Immature natural killer cell (primary cell): ENCODE measurements at regions not wholly inside any gene's neighbourhood (a gene's known extent, or its start where the extent isn't known, plus 50 kb on each side); places are given as distances from the start of the nearest gene placed in this dataset.
"Not testable (repeated sequence)": the region's sequence is repeated elsewhere in the genome, so short reads cannot be mapped to it uniquely, and the experiment has no call there.

Source experiments
- DNase-seq, 3 donors: peaks; one replicate each; pipeline ENCODE4 v3.0.0; 2022; ENCODE audit warnings: mixed read lengths in 1 of 3
- H3K27ac Mint-ChIP-seq, 6 donors: one replicate each; pipeline ENCODE4 v1.8.0; 2020; ENCODE audit warnings: mixed read lengths in 6 of 6, mild to moderate bottlenecking in 5 of 6, inconsistent platforms in 4 of 6, moderate library complexity in 3 of 6
- H3K27me3 Mint-ChIP-seq, 3 donors: one replicate each; pipeline ENCODE4 v1.8.0; 2020 to 2021; ENCODE audit warnings: low read depth in 3 of 3, mild to moderate bottlenecking in 3 of 3, mixed read lengths in 3 of 3, moderate library complexity in 3 of 3, inconsistent platforms in 1 of 3
- H3K36me3 Mint-ChIP-seq, 3 donors: one replicate each; pipeline ENCODE4 v1.8.0; 2020; ENCODE audit warnings: mixed read lengths in 3 of 3, inconsistent platforms in 2 of 3, mild to moderate bottlenecking in 2 of 3
- H3K4me1 Mint-ChIP-seq, 2 donors: one replicate each; pipeline ENCODE4 v1.8.0; 2020; ENCODE audit warnings: inconsistent platforms in 2 of 2, mild to moderate bottlenecking in 2 of 2, mixed read lengths in 2 of 2, moderate library complexity in 1 of 2
- H3K4me3 Mint-ChIP-seq, 5 donors: one replicate each; pipeline ENCODE4 v1.8.0; 2020; ENCODE audit warnings: mild to moderate bottlenecking in 5 of 5, mixed read lengths in 5 of 5, inconsistent platforms in 3 of 5, moderate library complexity in 3 of 5
- H3K9me3 Mint-ChIP-seq, 6 donors: one replicate each; pipeline ENCODE4 v1.8.0; 2020; ENCODE audit warnings: mild to moderate bottlenecking in 6 of 6, mixed read lengths in 6 of 6, inconsistent platforms in 4 of 6, moderate library complexity in 3 of 6

DNA sequence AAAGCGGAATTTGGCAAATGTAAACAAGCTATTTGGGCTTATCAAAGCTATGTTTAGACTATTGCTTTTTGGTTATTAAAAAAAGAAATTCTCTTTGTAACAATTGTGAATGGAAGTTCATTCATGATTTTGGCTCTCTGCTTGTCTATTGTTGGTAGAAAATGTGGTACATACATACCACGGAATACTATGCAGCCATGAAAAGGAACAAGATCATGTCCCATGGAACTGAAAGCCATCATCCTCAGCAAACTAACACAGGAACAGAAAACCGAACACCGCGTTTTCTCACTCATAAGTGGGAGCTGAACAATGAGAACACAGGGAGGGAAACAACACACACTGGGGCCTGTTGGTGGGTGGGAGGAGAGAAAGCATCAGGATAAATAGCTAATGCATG is 465.4 kb downstream of the SETD4 start:
- Mint-ChIP-seq H3K9me3 (peaks cover 0 to 1% (median 0%) of the 10 kb centered on the region in 6 donors), H3K4me1 (no peaks in the 10 kb centered on the region), H3K27me3 (peaks cover 2 to 13% (median 4%) of the 10 kb centered on the region in 3 donors), H3K36me3 (no peaks in the 10 kb centered on the region), H3K27ac (no peak overlapping the region), H3K4me3 (no peak overlapping the region)
- DNase-seq, result no peak

DNA sequence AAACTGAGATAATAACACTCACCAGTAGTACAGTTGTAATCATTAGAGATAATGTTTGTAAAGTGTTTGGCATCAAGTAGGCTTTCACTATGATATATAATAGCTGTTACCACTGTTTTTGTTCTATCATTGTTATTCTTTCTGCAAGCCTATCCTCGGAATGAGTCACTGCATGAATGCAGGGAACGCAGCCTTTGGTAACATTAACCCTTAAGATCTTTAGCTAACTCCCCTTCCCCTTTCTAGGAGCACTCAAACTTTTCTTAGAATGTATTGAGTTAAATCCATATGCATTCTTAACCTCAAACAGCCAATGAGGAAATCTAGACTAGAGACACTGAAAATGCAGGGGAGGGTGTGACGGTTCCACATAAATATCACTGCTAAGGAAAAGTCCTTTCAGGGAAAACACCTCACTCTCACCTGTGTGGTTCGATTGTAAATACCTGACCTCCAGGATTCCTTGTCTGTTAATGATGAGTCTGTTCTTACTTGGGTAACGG is 467.3 kb downstream of the SETD4 start:
- Mint-ChIP-seq H3K36me3 (no peaks in the 10 kb centered on the region), H3K27me3 (peaks cover 0 to 14% (median 4%) of the 10 kb centered on the region in 3 donors), H3K27ac (no peak overlapping the region), H3K9me3 (peaks cover 0 to 3% (median 0%) of the 10 kb centered on the region in 6 donors), H3K4me1 (no peaks in the 10 kb centered on the region), H3K4me3 (no peak overlapping the region)
- no peak for DNase-seq

DNA sequence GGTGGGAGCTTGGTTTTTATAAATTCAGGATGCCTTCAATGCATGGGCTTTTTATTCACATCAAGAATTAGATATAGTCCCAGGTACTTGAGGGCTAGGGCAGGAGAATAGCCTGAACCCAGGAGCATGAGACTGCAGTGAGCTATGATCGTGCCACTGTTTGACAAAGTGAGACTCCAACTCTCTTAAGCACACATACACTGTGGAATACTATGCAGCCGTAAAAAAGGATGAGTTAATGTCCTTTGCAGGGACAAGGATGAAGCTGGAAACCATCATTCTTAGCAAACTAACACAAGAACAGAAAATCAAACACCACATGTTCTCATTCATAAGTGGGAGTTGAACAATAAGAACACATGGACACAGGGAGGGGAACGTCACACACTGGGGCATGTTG is 470.0 kb downstream of the SETD4 start:
- not testable (repeated sequence) for H3K9me3 Mint-ChIP-seq, H3K36me3 Mint-ChIP-seq, DNase-seq, H3K27ac Mint-ChIP-seq, H3K4me1 Mint-ChIP-seq, H3K4me3 Mint-ChIP-seq
- peaks cover 0 to 16% (median 2%) of the 10 kb centered on the region in 3 donors for H3K27me3 Mint-ChIP-seq

DNA sequence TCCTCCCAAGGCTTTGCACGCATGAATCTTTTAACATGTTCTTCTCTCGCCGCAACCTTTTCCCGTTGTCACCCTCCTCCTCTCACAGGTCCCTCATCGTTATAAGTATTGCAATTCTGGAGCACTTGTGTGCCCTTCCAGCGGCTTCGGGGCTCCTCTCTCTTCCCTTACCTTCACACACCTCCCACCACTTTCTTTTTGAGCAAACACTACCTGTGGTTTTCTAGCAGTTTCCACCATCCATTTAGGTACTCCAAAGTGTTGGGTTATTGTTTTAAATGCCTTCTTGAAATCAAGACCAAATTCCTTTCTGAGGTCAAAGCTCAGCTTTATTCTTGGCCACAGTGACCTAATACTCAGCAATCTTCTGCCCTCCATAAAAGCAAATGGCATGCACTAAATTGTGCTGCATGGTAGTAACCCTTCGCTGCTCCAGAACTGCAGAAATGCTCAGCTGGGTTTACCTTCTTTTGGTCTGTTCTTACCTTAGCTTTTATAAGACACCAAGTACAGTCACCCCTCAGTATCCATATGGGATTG is 472.4 kb downstream of the SETD4 start:
- Mint-ChIP-seq H3K9me3 (peaks cover 0 to 3% (median 0%) of the 10 kb centered on the region in 6 donors), H3K4me1 (no peaks in the 10 kb centered on the region), H3K27me3 (peaks cover 2 to 12% (median 3%) of the 10 kb centered on the region in 3 donors), H3K27ac (no peak overlapping the region), H3K36me3 (no peaks in the 10 kb centered on the region), H3K4me3 (no peak overlapping the region)
- DNase-seq, result no peak

DNA sequence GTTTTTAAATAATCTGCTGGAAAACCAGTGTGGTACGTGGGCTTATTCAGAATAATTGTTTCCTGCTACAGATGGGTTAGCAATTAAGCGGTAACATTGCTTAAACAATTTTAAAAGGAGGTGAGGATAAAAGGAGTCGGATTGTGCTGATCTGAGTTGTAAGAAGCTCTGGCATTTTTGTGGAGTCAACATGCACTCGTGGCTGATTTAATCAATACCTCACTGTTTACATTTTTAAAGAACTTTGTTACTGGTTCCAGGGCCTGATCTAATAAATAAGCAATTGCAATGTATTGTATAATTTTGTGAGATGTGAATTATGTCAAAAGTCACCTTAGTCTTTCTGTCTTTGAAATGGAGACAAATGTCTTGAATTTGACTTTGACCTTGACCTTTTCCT is 474.0 kb downstream of the SETD4 start:
- Mint-ChIP-seq H3K4me1 (no peaks in the 10 kb centered on the region), H3K27me3 (peaks cover 2 to 13% (median 3%) of the 10 kb centered on the region in 3 donors), H3K36me3 (no peaks in the 10 kb centered on the region), H3K4me3 (no peak overlapping the region), H3K27ac (no peak overlapping the region), H3K9me3 (peaks cover 0 to 3% (median 0%) of the 10 kb centered on the region in 6 donors)
- DNase-seq, result no peak

DNA sequence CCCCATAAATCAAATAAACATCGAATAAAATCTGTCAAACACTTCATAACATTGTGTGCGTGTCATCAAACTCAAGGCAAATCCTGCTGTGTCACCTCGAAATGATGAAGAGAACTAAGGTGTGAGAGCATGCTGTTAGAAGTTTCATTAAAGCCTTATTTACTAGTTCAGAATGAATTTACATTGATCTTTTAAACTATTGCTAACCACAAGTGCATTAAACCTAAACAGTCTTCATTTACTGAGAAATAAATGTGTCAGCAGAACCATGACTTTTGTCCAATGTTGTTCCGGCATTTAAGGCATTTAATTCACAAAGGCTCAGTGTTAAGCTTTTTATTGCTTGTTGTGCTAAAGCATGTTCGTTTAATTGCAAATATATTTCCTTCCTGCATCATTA is 474.4 kb downstream of the SETD4 start:
- H3K27ac Mint-ChIP-seq, result no peak overlapping the region
- H3K4me1 Mint-ChIP-seq, result no peaks in the 10 kb centered on the region
- peaks cover 0 to 3% (median 0%) of the 10 kb centered on the region in 6 donors for H3K9me3 Mint-ChIP-seq
- peaks cover 3 to 13% (median 5%) of the 10 kb centered on the region in 3 donors for H3K27me3 Mint-ChIP-seq
- H3K36me3 Mint-ChIP-seq, result no peaks in the 10 kb centered on the region
- DNase-seq, result no peak
- no peak overlapping the region for H3K4me3 Mint-ChIP-seq

DNA sequence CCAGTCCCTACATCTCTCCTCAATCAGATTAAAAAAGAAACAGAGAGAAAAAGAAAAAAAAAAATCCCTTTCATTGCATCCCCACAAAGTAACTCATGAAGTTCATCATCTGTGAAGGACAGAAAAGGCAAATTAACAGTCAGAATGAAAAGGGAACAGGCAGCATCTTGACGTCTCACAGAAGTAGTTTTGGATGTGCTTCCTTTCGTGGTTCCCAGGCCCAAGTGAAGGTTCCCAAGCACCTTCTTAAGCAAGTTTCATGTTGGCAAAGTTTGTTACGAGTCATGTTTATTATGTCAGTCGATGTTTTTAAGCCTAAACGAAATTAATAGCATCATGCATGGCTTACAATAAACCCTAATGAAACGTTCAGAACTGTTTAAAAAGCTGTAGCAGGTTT is 475.2 kb downstream of the SETD4 start:
- no peak for DNase-seq
- no peaks in the 10 kb centered on the region for H3K4me1 Mint-ChIP-seq
- no peaks in the 10 kb centered on the region for H3K36me3 Mint-ChIP-seq
- H3K9me3 Mint-ChIP-seq, result peaks cover 0 to 3% (median 0%) of the 10 kb centered on the region in 6 donors
- H3K27ac Mint-ChIP-seq, result no peak overlapping the region
- no peak overlapping the region for H3K4me3 Mint-ChIP-seq
- H3K27me3 Mint-ChIP-seq, result peaks cover 3 to 8% (median 7%) of the 10 kb centered on the region in 3 donors

DNA sequence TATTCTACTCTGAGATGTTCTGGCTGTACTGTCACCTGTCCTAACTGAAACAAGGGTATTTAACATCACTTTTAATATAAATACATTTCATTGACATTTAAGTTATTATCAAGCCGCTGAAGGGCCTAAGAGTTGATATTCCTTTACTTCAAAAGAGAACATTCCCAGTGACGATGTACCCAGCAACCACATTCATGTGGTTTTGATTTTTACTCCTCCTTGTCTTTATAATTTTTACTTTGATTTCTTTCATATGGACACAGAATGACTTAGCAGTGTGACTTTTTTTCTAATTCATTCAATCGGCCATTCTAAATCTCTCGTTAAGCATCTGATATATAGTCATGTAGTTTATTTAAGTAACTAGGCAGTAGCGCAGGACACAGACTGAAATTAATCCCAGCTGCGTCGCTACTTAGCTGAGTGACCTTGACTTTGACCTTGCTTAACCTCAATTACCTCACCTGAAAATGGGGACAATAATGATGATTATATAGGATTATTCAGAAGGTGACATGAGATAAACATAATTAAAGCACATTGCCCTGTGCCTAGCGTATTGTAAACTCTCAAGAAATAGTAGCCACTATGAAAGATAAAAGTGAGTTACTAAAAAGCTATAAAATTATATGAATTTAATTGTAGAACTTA is 476.6 kb downstream of the SETD4 start:
- Mint-ChIP-seq H3K27me3 (peaks cover 3 to 8% (median 7%) of the 10 kb centered on the region in 3 donors), H3K9me3 (no peaks in the 10 kb centered on the region), H3K4me1 (no peaks in the 10 kb centered on the region), H3K36me3 (no peaks in the 10 kb centered on the region), H3K27ac (no peak overlapping the region), H3K4me3 (no peak overlapping the region)
- no peak for DNase-seq

DNA sequence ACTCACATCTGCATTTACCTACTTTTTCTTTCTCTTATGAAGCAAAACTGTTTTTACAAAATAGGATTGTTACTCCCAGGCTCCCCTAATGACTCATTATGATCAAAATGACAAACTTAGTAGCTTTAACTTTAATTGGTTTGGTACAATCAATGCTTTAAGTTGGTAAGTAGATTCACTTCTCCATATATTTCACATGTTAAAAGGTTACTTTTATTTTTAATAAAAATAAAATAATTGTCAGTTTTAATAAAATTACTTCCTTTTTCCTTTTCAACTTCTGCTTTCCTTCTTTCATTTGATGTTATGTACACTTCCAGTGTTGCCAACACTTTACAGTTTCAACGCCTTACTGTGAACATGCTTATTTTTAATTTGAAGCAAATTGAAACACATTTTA is 477.6 kb downstream of the SETD4 start:
- Mint-ChIP-seq H3K4me1 (no peaks in the 10 kb centered on the region), H3K27ac (no peak overlapping the region), H3K27me3 (peaks cover 3 to 9% (median 9%) of the 10 kb centered on the region in 3 donors), H3K4me3 (no peak overlapping the region), H3K9me3 (no peaks in the 10 kb centered on the region), H3K36me3 (no peaks in the 10 kb centered on the region)
- DNase-seq, result no peak

DNA sequence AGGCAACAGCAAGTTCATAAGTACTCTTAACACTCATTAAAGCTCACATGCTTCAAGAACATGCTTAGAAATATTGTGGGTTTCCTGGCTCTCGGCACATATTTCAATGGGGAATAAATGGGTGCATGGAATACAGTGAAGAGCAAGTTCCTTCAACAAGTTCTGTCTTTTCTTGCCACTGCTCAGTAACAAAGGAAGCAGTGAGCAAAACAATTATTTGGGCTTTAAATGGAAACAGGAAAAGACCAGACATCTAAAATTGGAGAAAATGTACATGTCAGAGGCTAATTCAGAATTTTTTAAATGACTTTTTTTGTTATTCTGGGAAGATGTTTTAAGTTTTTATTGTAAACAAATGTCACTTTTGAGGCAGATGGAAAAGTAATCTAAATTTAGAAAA is 478.7 kb downstream of the SETD4 start:
- no peak for DNase-seq
- Mint-ChIP-seq H3K27me3 (peaks cover 3 to 9% (median 6%) of the 10 kb centered on the region in 3 donors), H3K9me3 (no peaks in the 10 kb centered on the region), H3K27ac (no peak overlapping the region), H3K36me3 (no peaks in the 10 kb centered on the region), H3K4me1 (no peaks in the 10 kb centered on the region), H3K4me3 (no peak overlapping the region)

DNA sequence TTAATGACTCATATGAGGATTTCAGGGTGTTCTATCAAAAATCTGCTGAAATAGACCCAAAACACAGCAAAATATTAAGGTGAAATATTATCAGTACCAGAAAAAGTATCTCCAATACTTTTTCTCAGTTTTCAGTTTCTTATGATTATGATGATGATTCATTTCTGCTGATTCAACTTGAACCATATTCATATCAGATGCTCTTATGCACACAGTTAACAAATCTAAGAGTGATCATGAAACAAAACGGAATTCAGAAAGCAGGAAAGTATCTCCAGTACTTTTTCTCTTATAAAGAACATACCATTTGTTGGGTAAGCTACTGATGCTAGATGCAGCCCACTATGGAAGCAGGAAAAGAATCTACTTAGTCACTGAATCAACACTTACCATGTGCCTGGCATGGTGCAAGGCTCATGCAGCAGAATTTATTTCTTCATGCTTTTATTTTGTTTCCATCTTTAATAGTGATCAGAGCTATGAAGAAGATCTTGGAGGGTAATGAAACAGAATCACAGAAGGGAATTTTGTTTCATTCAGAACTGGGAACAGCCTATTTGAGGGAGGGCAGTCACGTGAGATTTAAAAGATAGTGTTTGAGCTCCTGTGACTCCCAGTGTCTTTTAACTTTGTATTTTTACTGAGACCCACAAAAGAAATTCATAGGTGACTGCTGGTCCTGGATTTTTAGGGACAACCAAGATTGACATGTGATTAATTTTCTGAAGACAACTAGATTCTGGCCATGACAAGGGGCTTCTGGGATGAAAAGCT is 480.6 kb downstream of the SETD4 start:
- no peak overlapping the region for H3K4me3 Mint-ChIP-seq
- no peaks in the 10 kb centered on the region for H3K36me3 Mint-ChIP-seq
- peaks cover 0 to 9% (median 8%) of the 10 kb centered on the region in 3 donors for H3K27me3 Mint-ChIP-seq
- H3K27ac Mint-ChIP-seq, result no peak overlapping the region
- H3K9me3 Mint-ChIP-seq, result no peaks in the 10 kb centered on the region
- H3K4me1 Mint-ChIP-seq, result no peaks in the 10 kb centered on the region
- no peak for DNase-seq

DNA sequence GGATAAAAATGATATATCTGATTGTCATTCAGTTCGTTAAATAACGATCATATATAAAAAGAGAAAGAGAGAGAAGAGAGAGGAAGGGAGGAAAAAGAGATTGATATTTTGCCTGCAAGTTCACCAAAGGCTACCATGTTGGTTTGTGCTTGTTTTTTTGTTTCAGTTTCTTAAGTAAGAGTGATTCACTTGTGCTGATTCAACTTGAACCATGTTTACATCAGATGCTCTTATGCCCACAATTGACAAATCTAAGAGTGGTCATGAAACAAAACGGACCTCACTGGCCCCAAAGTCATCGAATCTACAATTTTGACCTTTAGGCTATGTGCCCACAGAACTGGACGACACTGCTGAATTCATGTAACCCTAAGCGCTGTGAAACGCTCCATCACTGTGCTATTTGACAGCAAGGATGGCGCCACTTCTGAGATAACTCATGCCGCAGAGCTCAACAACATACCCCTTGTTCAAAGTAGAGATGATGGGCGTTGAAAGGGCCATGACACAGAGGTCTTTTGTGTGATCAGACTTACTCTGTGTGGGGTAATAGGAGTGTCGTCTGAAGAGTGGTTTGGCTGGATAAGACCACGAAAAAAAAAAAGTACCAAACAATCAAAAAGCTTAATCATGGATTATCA is 481.4 kb downstream of the SETD4 start:
- Mint-ChIP-seq H3K4me3 (no peak overlapping the region), H3K9me3 (no peaks in the 10 kb centered on the region), H3K4me1 (no peaks in the 10 kb centered on the region), H3K27me3 (peaks cover 0 to 11% (median 9%) of the 10 kb centered on the region in 3 donors), H3K36me3 (no peaks in the 10 kb centered on the region), H3K27ac (no peak overlapping the region)
- DNase-seq, result no peak

DNA sequence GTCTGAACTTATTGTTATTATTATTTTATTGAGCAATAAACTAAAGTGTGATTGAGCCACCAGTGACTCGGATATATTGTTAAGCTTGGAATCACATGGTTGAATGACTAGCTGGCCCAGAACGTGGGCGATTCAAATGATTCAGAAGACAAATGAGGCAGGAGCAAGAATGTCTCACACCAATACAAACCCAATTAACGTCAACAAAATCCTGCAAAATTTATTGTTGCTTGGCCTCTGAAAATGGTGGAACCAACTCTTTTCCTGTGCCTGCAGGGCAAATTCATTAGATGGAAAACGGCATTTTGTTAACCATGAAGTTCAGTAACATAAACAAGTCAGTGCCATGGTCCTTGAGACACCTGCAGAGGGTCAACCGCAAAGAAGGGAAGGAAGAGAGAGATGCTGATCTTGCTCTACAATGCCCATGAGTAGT is 482.0 kb downstream of the SETD4 start:
- Mint-ChIP-seq H3K36me3 (no peaks in the 10 kb centered on the region), H3K27ac (no peak overlapping the region), H3K4me3 (no peak overlapping the region), H3K9me3 (no peaks in the 10 kb centered on the region), H3K27me3 (peaks cover 2 to 11% (median 7%) of the 10 kb centered on the region in 3 donors), H3K4me1 (no peaks in the 10 kb centered on the region)
- DNase-seq, result no peak
